HCT116 (cell line): ENCODE measurements at regions not wholly inside any gene's neighbourhood (a gene's known extent, or its start where the extent isn't known, plus 50 kb on each side); places are given as distances from the start of the nearest gene placed in this dataset.

Experiments
- EZH2 ChIP-seq: fragments of 200-600 bp; sonication (generic); IDR thresholded peaks from 2 replicates; pipeline ENCODE4 v1.6.1; 2017; ENCODE audit warnings: antibody characterized with exemption, mixed run types
- JUND ChIP-seq: IDR thresholded peaks from 2 replicates; pipeline ENCODE4 v1.6.1; 2012
- ZFX ChIP-seq: fragments of 450-650 bp; IDR thresholded peaks from 2 replicates; pipeline ENCODE4 v1.6.1; 2017
- TF ChIP-seq, protein P1 (sequence below): IDR thresholded peaks from 2 replicates; pipeline ENCODE4 v1.6.1; 2012; ENCODE audit warnings: low read depth
- TF ChIP-seq, protein P2 (sequence below), 3 experiments: fragments of 200-600 bp in 1 of 3; sonication (generic) in 1 of 3; IDR thresholded peaks in 2 of 3; conservative IDR thresholded peaks in 1 of 3; 2 replicates each; pipeline ENCODE4 v1.5.1; 2012 to 2017; ENCODE audit warnings: low read depth in 2 of 3, low read length in 2 of 3, antibody characterized with exemption in 1 of 3, borderline replicate concordance in 1 of 3, control low read depth in 1 of 3, mild to moderate bottlenecking in 1 of 3, mixed read lengths in 1 of 3, mixed run types in 1 of 3, moderate library complexity in 1 of 3; ENCODE audit not compliant: insufficient read depth in 1 of 3

DNA sequence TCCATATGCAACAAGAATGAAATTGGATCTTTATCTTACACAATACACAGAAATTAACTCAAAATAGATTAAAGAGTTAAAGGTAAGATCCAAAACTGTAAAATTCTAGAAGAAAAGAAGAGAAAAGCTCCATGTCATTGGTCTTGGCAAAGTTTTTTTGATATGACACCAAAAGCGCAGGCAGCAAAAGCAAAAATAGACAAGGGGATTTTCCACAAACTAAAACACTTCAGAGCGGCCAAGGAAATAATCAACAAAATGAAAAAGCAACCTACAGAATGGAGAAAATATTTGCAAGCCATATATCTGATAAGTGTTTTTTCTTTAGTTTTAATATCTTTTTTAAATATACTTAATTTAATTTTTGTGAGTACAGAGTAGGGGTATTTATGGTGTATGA lies 112.8 kb upstream of the CAB39 start:
- TF ChIP-seq, protein P1, sequence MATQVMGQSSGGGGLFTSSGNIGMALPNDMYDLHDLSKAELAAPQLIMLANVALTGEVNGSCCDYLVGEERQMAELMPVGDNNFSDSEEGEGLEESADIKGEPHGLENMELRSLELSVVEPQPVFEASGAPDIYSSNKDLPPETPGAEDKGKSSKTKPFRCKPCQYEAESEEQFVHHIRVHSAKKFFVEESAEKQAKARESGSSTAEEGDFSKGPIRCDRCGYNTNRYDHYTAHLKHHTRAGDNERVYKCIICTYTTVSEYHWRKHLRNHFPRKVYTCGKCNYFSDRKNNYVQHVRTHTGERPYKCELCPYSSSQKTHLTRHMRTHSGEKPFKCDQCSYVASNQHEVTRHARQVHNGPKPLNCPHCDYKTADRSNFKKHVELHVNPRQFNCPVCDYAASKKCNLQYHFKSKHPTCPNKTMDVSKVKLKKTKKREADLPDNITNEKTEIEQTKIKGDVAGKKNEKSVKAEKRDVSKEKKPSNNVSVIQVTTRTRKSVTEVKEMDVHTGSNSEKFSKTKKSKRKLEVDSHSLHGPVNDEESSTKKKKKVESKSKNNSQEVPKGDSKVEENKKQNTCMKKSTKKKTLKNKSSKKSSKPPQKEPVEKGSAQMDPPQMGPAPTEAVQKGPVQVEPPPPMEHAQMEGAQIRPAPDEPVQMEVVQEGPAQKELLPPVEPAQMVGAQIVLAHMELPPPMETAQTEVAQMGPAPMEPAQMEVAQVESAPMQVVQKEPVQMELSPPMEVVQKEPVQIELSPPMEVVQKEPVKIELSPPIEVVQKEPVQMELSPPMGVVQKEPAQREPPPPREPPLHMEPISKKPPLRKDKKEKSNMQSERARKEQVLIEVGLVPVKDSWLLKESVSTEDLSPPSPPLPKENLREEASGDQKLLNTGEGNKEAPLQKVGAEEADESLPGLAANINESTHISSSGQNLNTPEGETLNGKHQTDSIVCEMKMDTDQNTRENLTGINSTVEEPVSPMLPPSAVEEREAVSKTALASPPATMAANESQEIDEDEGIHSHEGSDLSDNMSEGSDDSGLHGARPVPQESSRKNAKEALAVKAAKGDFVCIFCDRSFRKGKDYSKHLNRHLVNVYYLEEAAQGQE = no peak
- TF ChIP-seq ZFX = no peak
- TF ChIP-seq, protein P2, sequence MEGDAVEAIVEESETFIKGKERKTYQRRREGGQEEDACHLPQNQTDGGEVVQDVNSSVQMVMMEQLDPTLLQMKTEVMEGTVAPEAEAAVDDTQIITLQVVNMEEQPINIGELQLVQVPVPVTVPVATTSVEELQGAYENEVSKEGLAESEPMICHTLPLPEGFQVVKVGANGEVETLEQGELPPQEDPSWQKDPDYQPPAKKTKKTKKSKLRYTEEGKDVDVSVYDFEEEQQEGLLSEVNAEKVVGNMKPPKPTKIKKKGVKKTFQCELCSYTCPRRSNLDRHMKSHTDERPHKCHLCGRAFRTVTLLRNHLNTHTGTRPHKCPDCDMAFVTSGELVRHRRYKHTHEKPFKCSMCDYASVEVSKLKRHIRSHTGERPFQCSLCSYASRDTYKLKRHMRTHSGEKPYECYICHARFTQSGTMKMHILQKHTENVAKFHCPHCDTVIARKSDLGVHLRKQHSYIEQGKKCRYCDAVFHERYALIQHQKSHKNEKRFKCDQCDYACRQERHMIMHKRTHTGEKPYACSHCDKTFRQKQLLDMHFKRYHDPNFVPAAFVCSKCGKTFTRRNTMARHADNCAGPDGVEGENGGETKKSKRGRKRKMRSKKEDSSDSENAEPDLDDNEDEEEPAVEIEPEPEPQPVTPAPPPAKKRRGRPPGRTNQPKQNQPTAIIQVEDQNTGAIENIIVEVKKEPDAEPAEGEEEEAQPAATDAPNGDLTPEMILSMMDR (IDR thresholded peaks at IDR 0.05 in 2 of 3, conservative IDR thresholded peaks at IDR 0.05 in 1 of 3; ENCODE audit: borderline replicate concordance in 1 of 3, insufficient read depth in 1 of 3, low read depth in 2 of 3, low read length in 2 of 3) = no peak
- no peak for TF ChIP-seq JUND
- no peak for TF ChIP-seq EZH2
